ENCODE measurements at regions not wholly inside any gene's neighbourhood (a gene's known extent, or its start where the extent isn't known, plus 50 kb on each side); places are given as distances from the start of the nearest gene placed in this dataset.
"Not testable (repeated sequence)": the region's sequence is repeated elsewhere in the genome, so short reads cannot be mapped to it uniquely, and the experiment has no call there.

GRCh38 chr3:61422945-61423673, 138.3 kb upstream of the PTPRG start:
- no TSS peak for BruUV-seq (replicated peaks)
- H3K4me2 ChIP-seq (ENCODE audit: low read length), result no peak overlapping the region
- TF ChIP-seq EZH2phosphoT487 (IDR thresholded peaks at IDR 0.05; ENCODE audit: borderline replicate concordance, low read depth, low read length), result no peak
- no peak overlapping the region for H3K4me3 ChIP-seq (ENCODE audit: low read depth, low read length, poor library complexity, severe bottlenecking)
- no peak for DNase-seq (ENCODE audit: low spot score)
- no peak overlapping the region for H2AFZ ChIP-seq (ENCODE audit: low read length)
- no peaks in the 10 kb centered on the region for H3K79me2 ChIP-seq (ENCODE audit: insufficient read depth, low read depth, low read length)
- no peak overlapping the region for H3K27ac ChIP-seq (ENCODE audit: low read depth, low read length, poor library complexity, severe bottlenecking)
- intact Hi-C loops (cut with micrococcal nuclease; ENCODE audit: unreplicated experiment), result no loop called here
- no peaks in the 10 kb centered on the region for H3K9me3 ChIP-seq (ENCODE audit: low read length)
- H3K36me3 ChIP-seq (ENCODE audit: insufficient read depth, low read length), result no peaks in the 10 kb centered on the region
- POLR2A ChIA-PET, result interaction anchor here (0.6 kb wide), 1 partner anchor 36 kb away, joined by 5 read pairs; no protein-coding TSS in a partner anchor
- H3K9me2 ChIP-seq (ENCODE audit: insufficient read depth, low read length), result no peaks in the 10 kb centered on the region
- no peaks in the 10 kb centered on the region for H3K4me1 ChIP-seq (ENCODE audit: insufficient read depth, low read length, poor library complexity, severe bottlenecking)
- H4K20me1 ChIP-seq (ENCODE audit: insufficient read depth, low read length), result no peaks in the 10 kb centered on the region
- CTCF ChIA-PET (ENCODE audit: unreplicated experiment), result no interaction called here

GRCh38 chr3:61425356-61425755, 136.0 kb upstream of the PTPRG start:
- H4K20me1 ChIP-seq (ENCODE audit: insufficient read depth, low read length), result no peaks in the 10 kb centered on the region
- no peaks in the 10 kb centered on the region for H3K36me3 ChIP-seq (ENCODE audit: insufficient read depth, low read length)
- no peaks in the 10 kb centered on the region for H3K9me2 ChIP-seq (ENCODE audit: insufficient read depth, low read length)
- no peak overlapping the region for H3K27ac ChIP-seq (ENCODE audit: low read depth, low read length, poor library complexity, severe bottlenecking)
- TF ChIP-seq CTCF (conservative IDR thresholded peaks at IDR 0.05; ENCODE audit: low read length) (no peak), EZH2phosphoT487 (IDR thresholded peaks at IDR 0.05; ENCODE audit: borderline replicate concordance, low read depth, low read length) (no peak)
- H2AFZ ChIP-seq (ENCODE audit: low read length), result 0 out of 2 replicates have a peak overlapping the region, but pooled peaks have one; percentile 31
- no peaks in the 10 kb centered on the region for H3K9me3 ChIP-seq (ENCODE audit: low read length)
- intact Hi-C loops (cut with micrococcal nuclease; ENCODE audit: unreplicated experiment), result no loop called here
- no peaks in the 10 kb centered on the region for H3K79me2 ChIP-seq (ENCODE audit: insufficient read depth, low read depth, low read length)
- CTCF ChIA-PET (ENCODE audit: unreplicated experiment), result no interaction called here
- H3K4me1 ChIP-seq (ENCODE audit: insufficient read depth, low read length, poor library complexity, severe bottlenecking), result no peaks in the 10 kb centered on the region
- no peak overlapping the region for H3K4me3 ChIP-seq (ENCODE audit: low read depth, low read length, poor library complexity, severe bottlenecking)
- POLR2A ChIA-PET, result no interaction called here
- DNase-seq (ENCODE audit: low spot score), result no peak
- no peak overlapping the region for H3K4me2 ChIP-seq (ENCODE audit: low read length)
- no TSS peak for BruUV-seq (replicated peaks)

GRCh38 chr3:61429106-61429505, 132.3 kb upstream of the PTPRG start:
- Histone ChIP-seq H3K9me3 (ENCODE audit: low read length) (no peaks in the 10 kb centered on the region), H3K27ac (ENCODE audit: low read depth, low read length, poor library complexity, severe bottlenecking) (no peak overlapping the region), H2AFZ (ENCODE audit: low read length) (no peak overlapping the region), H3K79me2 (ENCODE audit: insufficient read depth, low read depth, low read length) (no peaks in the 10 kb centered on the region), H3K9me2 (ENCODE audit: insufficient read depth, low read length) (no peaks in the 10 kb centered on the region), H4K20me1 (ENCODE audit: insufficient read depth, low read length) (no peaks in the 10 kb centered on the region), H3K4me1 (ENCODE audit: insufficient read depth, low read length, poor library complexity, severe bottlenecking) (no peaks in the 10 kb centered on the region), H3K36me3 (ENCODE audit: insufficient read depth, low read length) (no peaks in the 10 kb centered on the region), H3K4me3 (ENCODE audit: low read depth, low read length, poor library complexity, severe bottlenecking) (no peak overlapping the region), H3K4me2 (ENCODE audit: low read length) (no peak overlapping the region)
- ChIA-PET CTCF (ENCODE audit: unreplicated experiment) (no interaction called here), POLR2A (interaction anchor here (0.5 kb wide), 1 partner anchor 161 kb away, joined by 3 read pairs; no protein-coding TSS in a partner anchor)
- no TSS peak for BruUV-seq (replicated peaks)
- intact Hi-C loops (cut with micrococcal nuclease; ENCODE audit: unreplicated experiment), result no loop called here
- TF ChIP-seq CTCF (conservative IDR thresholded peaks at IDR 0.05; ENCODE audit: low read length), result no peak
- no peak for TF ChIP-seq EZH2phosphoT487 (IDR thresholded peaks at IDR 0.05; ENCODE audit: borderline replicate concordance, low read depth, low read length)
- DNase-seq (ENCODE audit: low spot score), result no peak

- H3K4me1 ChIP-seq (ENCODE audit: insufficient read depth, low read length, poor library complexity, severe bottlenecking); H3K4me3 ChIP-seq (ENCODE audit: low read depth, low read length, poor library complexity, severe bottlenecking); H3K79me2 ChIP-seq (ENCODE audit: insufficient read depth, low read depth, low read length); BruUV-seq (replicated peaks); H3K9me3 ChIP-seq (ENCODE audit: low read length); DNase-seq (ENCODE audit: low spot score); H2AFZ ChIP-seq (ENCODE audit: low read length); H3K4me2 ChIP-seq (ENCODE audit: low read length); H3K36me3 ChIP-seq (ENCODE audit: insufficient read depth, low read length); intact Hi-C loops (cut with micrococcal nuclease; ENCODE audit: unreplicated experiment); H3K27ac ChIP-seq (ENCODE audit: low read depth, low read length, poor library complexity, severe bottlenecking); POLR2A ChIA-PET; H4K20me1 ChIP-seq (ENCODE audit: insufficient read depth, low read length); CTCF ChIA-PET (ENCODE audit: unreplicated experiment); H3K9me2 ChIP-seq (ENCODE audit: insufficient read depth, low read length): not testable (repeated sequence)
Measured at GRCh38 chr3:61434901-61435300, 126.5 kb upstream of the PTPRG start.

GRCh38 chr3:61435361-61435760, 126.0 kb upstream of the PTPRG start:
- H3K4me2 ChIP-seq (ENCODE audit: low read length); H4K20me1 ChIP-seq (ENCODE audit: insufficient read depth, low read length); H3K36me3 ChIP-seq (ENCODE audit: insufficient read depth, low read length); CTCF ChIA-PET (ENCODE audit: unreplicated experiment); H3K4me3 ChIP-seq (ENCODE audit: low read depth, low read length, poor library complexity, severe bottlenecking); H2AFZ ChIP-seq (ENCODE audit: low read length); DNase-seq (ENCODE audit: low spot score); H3K27ac ChIP-seq (ENCODE audit: low read depth, low read length, poor library complexity, severe bottlenecking); H3K9me2 ChIP-seq (ENCODE audit: insufficient read depth, low read length); H3K79me2 ChIP-seq (ENCODE audit: insufficient read depth, low read depth, low read length); intact Hi-C loops (cut with micrococcal nuclease; ENCODE audit: unreplicated experiment); BruUV-seq (replicated peaks); H3K9me3 ChIP-seq (ENCODE audit: low read length); H3K4me1 ChIP-seq (ENCODE audit: insufficient read depth, low read length, poor library complexity, severe bottlenecking): not testable (repeated sequence)
- POLR2A ChIA-PET, result interaction anchor here (0.6 kb wide), 1 partner anchor 24 kb away, joined by 5 read pairs; no protein-coding TSS in a partner anchor
